SK-N-MC (cell line): ENCODE measurements at regions not wholly inside any gene's neighbourhood (a gene's known extent, or its start where the extent isn't known, plus 50 kb on each side); places are given as distances from the start of the nearest gene placed in this dataset.

ENCODE experiments used
- DNase-seq: peaks from one replicate; pipeline ENCODE4 v3.0.0-alpha.2; 2011; ENCODE audit warnings: low read depth, low spot score
- H3K27ac ChIP-seq: fragments of 200-600 bp; sonication (generic); 2 replicates; pipeline ENCODE4 v1.5.1; 2016; ENCODE audit warnings: mixed run types
- H3K36me3 ChIP-seq: fragments of 200-600 bp; sonication (generic); 2 replicates; pipeline ENCODE4 v1.6.1; 2017; ENCODE audit warnings: antibody characterized with exemption, low read length, mixed read lengths; ENCODE audit not compliant: insufficient read depth
- H3K4me3 ChIP-seq: fragments of 200-600 bp; sonication (generic); 2 replicates; pipeline ENCODE4 v1.5.1; 2016
- H3K9ac ChIP-seq: fragments of 200-600 bp; sonication (generic); 2 replicates; pipeline ENCODE4 v1.8.0; 2017; ENCODE audit warnings: mixed run types, mixed read lengths; ENCODE audit not compliant: insufficient read length
- H3K9me3 ChIP-seq: fragments of 200-600 bp; sonication (generic); 2 replicates; pipeline ENCODE4 v1.6.1; 2017; ENCODE audit warnings: low read depth, mild to moderate bottlenecking, antibody characterized with exemption, low read length, moderate library complexity, mixed read lengths
- EZH2 ChIP-seq: fragments of 200-600 bp; sonication (generic); IDR thresholded peaks from one replicate; pipeline ENCODE4 v1.6.1; 2017; ENCODE audit warnings: antibody characterized with exemption
- FOXP2 ChIP-seq: optimal IDR thresholded peaks from 2 replicates; pipeline ENCODE3; 2011; ENCODE audit warnings: mild to moderate bottlenecking, moderate library complexity; ENCODE audit not compliant: insufficient read depth; ENCODE audit errors: extremely low read length, control extremely low read depth
- POLR2AphosphoS5 ChIP-seq: IDR thresholded peaks from 2 replicates; pipeline ENCODE4 v1.6.1; 2012; ENCODE audit warnings: mild to moderate bottlenecking, low read depth, low read length, borderline replicate concordance

GRCh38 chr11:104523611-104524010 is 359.7 kb upstream of the PDGFD start:
- no peak for TF ChIP-seq FOXP2
- TF ChIP-seq EZH2 = no peak
- no peak for TF ChIP-seq POLR2AphosphoS5
- Histone ChIP-seq H3K9ac (no peak overlapping the region), H3K9me3 (no peaks in the 10 kb centered on the region), H3K27ac (no peak overlapping the region), H3K36me3 (no peaks in the 10 kb centered on the region), H3K4me3 (no peak overlapping the region)
- no peak for DNase-seq

GRCh38 chr11:104522650-104523049 is 358.7 kb upstream of the PDGFD start:
- H3K4me3 ChIP-seq = no peak overlapping the region
- no peak overlapping the region for H3K9ac ChIP-seq
- no peak for DNase-seq
- no peaks in the 10 kb centered on the region for H3K36me3 ChIP-seq
- no peaks in the 10 kb centered on the region for H3K9me3 ChIP-seq
- no peak overlapping the region for H3K27ac ChIP-seq
- no peak for TF ChIP-seq POLR2AphosphoS5
- no peak for TF ChIP-seq FOXP2
- no peak for TF ChIP-seq EZH2

DNA sequence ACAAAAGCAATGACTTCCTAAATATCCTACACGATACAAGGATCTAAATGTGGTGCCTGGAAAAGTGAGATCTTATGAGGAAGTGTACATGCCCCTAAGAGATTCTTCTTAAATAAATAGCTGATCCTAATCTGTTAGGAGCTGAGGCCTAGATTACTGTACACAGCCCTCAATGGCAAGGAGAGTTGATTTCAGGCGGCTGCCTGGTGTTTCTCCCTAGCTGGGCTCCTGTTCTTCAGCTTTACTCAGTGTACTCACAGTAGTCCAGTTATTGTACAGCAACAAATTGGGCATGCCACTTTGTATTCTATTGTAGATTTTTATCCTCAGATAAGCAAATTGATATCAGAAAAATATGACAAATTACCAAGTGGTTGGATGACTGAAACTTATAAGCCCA is 358.2 kb upstream of the PDGFD start:
- no peaks in the 10 kb centered on the region for H3K9me3 ChIP-seq

GRCh38 chr11:104510169-104510568 is 346.2 kb upstream of the PDGFD start:
- H3K9ac ChIP-seq = no peak overlapping the region
- H3K9me3 ChIP-seq = no peaks in the 10 kb centered on the region
- H3K4me3 ChIP-seq = no peak overlapping the region
- H3K36me3 ChIP-seq = no peaks in the 10 kb centered on the region
- DNase-seq = no peak
- no peak for TF ChIP-seq POLR2AphosphoS5
- no peak for TF ChIP-seq EZH2
- TF ChIP-seq FOXP2 = no peak
- no peak overlapping the region for H3K27ac ChIP-seq

More for the DNA sequence above, 358.2 kb upstream of the PDGFD start:
- no peak for DNase-seq
- H3K4me3 ChIP-seq = no peak overlapping the region
- no peaks in the 10 kb centered on the region for H3K36me3 ChIP-seq
- no peak for TF ChIP-seq FOXP2
- no peak for TF ChIP-seq POLR2AphosphoS5
- TF ChIP-seq EZH2 = no peak
- no peak overlapping the region for H3K9ac ChIP-seq
- H3K27ac ChIP-seq = no peak overlapping the region

- TF ChIP-seq POLR2AphosphoS5 (no peak), EZH2 (no peak), FOXP2 (no peak)
- DNase-seq = no peak
These were observed 326.2 kb upstream of the PDGFD start for GRCh38 chr11:104490182-104490581.

DNA sequence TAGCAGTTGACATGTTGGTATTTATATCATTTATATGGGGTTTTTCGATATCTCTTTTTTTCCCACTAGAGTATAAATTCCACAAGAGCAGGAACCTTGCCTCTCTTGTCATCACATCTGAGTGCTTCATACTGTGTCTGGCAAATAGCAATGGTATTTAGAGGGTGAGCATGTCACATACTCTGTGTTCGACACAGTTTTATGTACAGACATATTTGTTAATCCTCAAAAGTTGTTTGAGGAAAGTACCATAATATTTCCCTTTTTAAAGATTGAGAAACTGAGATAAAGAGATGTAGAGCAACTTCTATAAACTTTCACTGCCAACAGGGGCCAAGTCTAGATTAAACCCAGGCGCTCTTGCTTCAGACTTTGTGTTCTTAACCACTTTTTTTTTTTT is 324.6 kb upstream of the PDGFD start:
- no peak for DNase-seq
- Histone ChIP-seq H3K9me3 (peaks cover 3% of the 10 kb centered on the region; the same call in 1 of the 2 replicates), H3K36me3 (no peaks in the 10 kb centered on the region), H3K4me3 (no peak overlapping the region), H3K27ac (no peak overlapping the region), H3K9ac (no peak overlapping the region)
- no peak for TF ChIP-seq EZH2
- TF ChIP-seq POLR2AphosphoS5 = no peak
- no peak for TF ChIP-seq FOXP2

More at GRCh38 chr11:104490182-104490581, 326.2 kb upstream of the PDGFD start:
- Histone ChIP-seq H3K4me3 (no peak overlapping the region), H3K9ac (no peak overlapping the region), H3K27ac (no peak overlapping the region), H3K9me3 (peaks cover 3% of the 10 kb centered on the region; the same call in 1 of the 2 replicates), H3K36me3 (no peaks in the 10 kb centered on the region)

DNA sequence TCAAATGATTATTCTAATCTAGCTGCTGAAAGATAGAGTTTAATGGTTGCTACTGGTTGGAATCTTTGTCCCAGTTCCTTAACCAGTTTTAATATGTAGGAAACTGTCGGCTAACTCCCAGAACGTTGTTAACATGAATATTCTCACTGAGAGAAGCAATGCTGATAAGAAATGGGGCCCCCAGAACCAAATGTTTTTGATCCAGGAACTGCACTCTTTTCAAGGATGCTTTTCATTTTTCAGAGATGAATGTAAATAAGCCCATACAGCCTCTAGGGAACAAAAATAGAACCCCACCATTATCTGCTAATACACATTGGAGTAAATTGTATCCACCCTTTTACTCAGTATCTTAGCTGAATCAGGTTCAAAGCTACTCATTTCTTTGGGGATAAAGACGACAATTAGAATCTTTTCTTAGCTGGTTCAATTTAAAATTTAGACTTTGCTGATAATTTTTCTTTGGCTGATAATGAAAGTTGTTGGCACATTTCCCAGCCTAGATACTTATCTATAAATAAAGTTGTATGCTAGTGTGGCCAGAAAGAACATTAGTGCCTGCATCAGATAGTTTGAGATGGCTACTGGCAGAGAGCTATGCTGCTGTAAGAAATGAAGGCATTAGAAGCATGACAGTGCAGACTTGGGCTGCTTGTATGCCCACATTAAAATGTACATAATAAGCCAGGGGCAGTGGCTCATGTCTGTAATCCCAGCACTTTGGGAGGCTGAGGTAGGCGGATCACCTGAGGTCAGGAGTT is 323.3 kb upstream of the PDGFD start:
- Histone ChIP-seq H3K9me3 (peaks cover 3% of the 10 kb centered on the region; the same call in 1 of the 2 replicates), H3K36me3 (no peaks in the 10 kb centered on the region), H3K27ac (peak overlapping the region; percentile 40; the same call in 1 of the 2 replicates), H3K9ac (no peak overlapping the region), H3K4me3 (no peak overlapping the region; the same call in 1 of the 2 replicates)
- TF ChIP-seq FOXP2 = no peak
- TF ChIP-seq EZH2 = no peak
- TF ChIP-seq POLR2AphosphoS5 = no peak
- DNase-seq = no peak

DNA sequence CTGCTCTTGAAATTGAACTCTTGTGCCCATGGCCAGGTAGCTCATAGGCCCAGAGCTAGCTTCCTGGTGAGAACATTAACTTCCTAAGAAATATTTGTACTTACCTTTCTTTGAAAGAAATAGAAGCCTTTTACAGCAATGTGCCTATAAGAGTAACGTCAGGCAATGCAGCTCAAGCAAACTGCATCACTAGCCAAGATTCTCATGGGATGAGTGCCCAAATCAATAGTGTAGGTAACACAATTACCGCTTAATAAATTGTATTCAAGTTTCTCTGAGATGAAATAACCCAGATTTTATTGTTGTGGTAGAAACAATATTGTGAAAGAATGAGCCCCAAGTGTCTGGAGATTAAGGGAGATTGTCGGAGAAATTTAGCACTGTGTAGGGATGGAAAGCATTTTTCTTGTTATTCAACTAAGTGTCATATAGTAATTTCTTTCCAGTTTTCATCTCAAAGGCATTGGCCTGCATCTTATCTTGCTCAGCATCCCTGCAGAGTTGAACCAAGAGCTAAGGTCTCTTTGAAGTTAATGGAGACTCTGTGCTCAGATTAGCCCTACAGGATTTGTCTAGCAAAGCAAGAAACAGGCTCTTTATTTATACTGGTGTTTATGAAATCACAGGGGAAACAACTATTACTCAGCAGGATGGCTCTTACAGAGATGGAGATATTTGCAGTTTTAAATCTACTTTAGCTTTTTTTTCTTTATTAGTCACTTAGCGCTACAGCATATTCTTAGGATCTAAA is 321.0 kb upstream of the PDGFD start:
- no peak overlapping the region for H3K9ac ChIP-seq
- H3K9me3 ChIP-seq = peaks cover 3% of the 10 kb centered on the region; the same call in 1 of the 2 replicates
- TF ChIP-seq POLR2AphosphoS5 (no peak), EZH2 (no peak), FOXP2 (no peak)
- H3K4me3 ChIP-seq = no peak overlapping the region
- no peak overlapping the region for H3K27ac ChIP-seq
- no peaks in the 10 kb centered on the region for H3K36me3 ChIP-seq
- no peak for DNase-seq
